ENCODE measurements at regions not wholly inside any gene's neighbourhood (a gene's known extent, or its start where the extent isn't known, plus 50 kb on each side); places are given as distances from the start of the nearest gene placed in this dataset.

DNA sequence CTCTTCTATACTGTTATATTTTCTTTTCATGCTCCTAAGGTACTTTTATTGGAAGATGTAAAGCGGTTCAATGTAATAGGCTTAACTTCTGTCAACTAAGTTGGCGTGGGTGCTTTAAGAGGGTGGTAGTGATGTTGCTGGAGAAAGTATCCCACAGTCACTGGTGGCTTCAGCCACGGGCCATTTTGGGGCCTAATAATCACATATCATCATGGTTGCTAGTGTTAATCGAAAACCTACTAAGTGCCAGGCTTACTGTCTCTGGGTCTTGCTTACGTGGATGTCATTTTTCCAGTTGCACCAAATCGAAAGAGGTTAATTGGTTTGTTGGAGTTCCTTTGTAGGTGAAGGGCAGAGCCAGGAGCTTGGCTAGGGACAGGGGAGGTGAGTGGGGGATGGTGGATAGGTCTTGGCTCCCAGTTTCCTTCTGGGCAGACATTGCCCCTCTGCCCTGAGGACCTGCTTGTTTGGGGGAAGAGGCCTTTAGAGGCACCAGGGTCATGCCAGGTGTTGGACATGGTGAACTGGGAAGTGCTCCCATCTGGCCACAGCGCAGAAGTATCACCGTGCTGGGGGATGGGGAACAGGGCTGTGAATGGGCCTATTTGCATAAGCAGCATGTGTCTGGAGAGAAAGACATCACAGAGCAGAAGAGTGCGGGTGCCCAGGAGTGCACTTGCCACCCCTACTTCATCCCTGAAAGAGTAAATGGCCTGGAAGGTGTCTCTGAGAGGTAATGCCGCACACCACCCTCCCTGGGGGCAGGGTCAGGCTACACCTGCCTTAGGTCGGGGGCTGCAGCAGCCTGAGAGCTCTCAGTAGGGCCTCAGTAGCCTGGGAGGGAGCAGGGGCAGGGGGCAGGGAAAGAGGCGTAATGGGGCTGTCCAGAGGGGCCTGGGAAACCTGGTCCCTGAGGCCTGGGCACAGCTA lies 62.4 kb upstream of the POLG start:
- no peaks in the 10 kb centered on the region for H3K27me3 ChIP-seq (replicated peaks; ENCODE audit: insufficient read depth, low read depth, low read length, poor library complexity)
- no peaks in the 10 kb centered on the region for H3K36me3 ChIP-seq (ENCODE audit: insufficient read depth, low read length, poor library complexity, severe bottlenecking)
- peaks cover 4% of the 10 kb centered on the region for H3K4me1 ChIP-seq (ENCODE audit: insufficient read depth, low read length, poor library complexity, severe bottlenecking)
- BruUV-seq (replicated peaks): no TSS peak
- ChIA-PET CTCF (no interaction called here), POLR2A (ENCODE audit: low non-redundant PET) (no interaction called here)
- no peak for DNase-seq (ENCODE audit: low spot score)
- TF ChIP-seq, protein P1, sequence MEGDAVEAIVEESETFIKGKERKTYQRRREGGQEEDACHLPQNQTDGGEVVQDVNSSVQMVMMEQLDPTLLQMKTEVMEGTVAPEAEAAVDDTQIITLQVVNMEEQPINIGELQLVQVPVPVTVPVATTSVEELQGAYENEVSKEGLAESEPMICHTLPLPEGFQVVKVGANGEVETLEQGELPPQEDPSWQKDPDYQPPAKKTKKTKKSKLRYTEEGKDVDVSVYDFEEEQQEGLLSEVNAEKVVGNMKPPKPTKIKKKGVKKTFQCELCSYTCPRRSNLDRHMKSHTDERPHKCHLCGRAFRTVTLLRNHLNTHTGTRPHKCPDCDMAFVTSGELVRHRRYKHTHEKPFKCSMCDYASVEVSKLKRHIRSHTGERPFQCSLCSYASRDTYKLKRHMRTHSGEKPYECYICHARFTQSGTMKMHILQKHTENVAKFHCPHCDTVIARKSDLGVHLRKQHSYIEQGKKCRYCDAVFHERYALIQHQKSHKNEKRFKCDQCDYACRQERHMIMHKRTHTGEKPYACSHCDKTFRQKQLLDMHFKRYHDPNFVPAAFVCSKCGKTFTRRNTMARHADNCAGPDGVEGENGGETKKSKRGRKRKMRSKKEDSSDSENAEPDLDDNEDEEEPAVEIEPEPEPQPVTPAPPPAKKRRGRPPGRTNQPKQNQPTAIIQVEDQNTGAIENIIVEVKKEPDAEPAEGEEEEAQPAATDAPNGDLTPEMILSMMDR (conservative IDR thresholded peaks at IDR 0.05; ENCODE audit: low read depth, low read length): no peak
- intact Hi-C loops (cut with micrococcal nuclease; ENCODE audit: unreplicated experiment): loop anchor here (5.0 kb wide), 1 partner anchor 40 kb away; no protein-coding TSS in a partner anchor
- H3K27ac ChIP-seq (ENCODE audit: low read depth, low read length, poor library complexity, severe bottlenecking): no peak overlapping the region
- no peak overlapping the region for H3K4me3 ChIP-seq (ENCODE audit: low read depth, low read length, poor library complexity, severe bottlenecking)
- H3K9me3 ChIP-seq (ENCODE audit: low read depth, low read length, poor library complexity, severe bottlenecking): no peaks in the 10 kb centered on the region

DNA sequence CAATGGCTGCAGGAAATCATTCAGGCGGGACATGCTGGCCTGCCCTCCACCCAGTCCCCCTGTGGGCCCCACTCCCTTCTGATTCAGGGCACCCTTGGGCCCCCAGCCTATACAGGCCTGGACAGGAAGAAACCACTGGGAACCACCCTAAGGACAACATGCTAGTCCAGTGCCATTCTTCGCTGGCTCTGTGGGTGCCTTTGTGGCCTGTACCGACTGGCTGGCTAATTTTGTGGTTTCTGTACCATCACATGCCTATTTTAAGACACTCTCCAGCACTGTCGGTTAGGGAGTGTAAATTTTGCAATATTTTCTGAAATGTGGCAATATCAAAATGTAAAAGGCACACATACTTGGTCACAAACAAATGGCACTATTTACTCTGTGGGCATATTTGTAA lies 61.4 kb upstream of the POLG start:
- BruUV-seq (replicated peaks): no TSS peak

DNA sequence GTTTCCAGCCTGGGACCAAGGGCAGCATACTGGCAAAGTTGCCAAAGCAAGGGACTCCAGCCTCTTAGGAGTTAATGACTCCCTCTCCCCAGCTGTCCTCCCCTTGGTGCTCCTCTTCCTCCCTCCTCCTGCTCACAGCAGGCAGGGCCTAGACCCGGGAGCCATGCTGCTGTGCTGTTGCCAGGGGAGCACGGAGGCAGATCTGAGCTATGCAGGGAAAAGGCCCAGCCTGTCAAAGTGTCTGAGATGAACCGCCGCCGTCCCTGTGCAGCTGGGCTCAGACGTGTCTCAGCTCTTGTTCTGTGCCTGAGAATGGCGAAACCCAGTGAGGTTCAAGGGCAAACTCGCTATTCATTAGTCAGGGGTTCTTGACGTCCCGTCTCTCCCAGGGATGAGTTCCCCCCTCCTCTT lies 60.8 kb upstream of the POLG start:
- ChIA-PET CTCF (no interaction called here), POLR2A (ENCODE audit: low non-redundant PET) (no interaction called here)
- DNase-seq (ENCODE audit: low spot score): no peak
- intact Hi-C loops (cut with micrococcal nuclease; ENCODE audit: unreplicated experiment): loop anchor here (5.0 kb wide), 1 partner anchor 38 kb away; no protein-coding TSS in a partner anchor
- no peak for TF ChIP-seq EZH2 (IDR thresholded peaks at IDR 0.05; ENCODE audit: borderline replicate concordance, low read depth, low read length, poor library complexity, severe bottlenecking)
- TF ChIP-seq, protein P1 (conservative IDR thresholded peaks at IDR 0.05; ENCODE audit: low read depth, low read length): no peak
- H3K36me3 ChIP-seq (ENCODE audit: insufficient read depth, low read length, poor library complexity, severe bottlenecking): no peaks in the 10 kb centered on the region
- no peak overlapping the region for H3K27ac ChIP-seq (ENCODE audit: low read depth, low read length, poor library complexity, severe bottlenecking)
- H3K4me3 ChIP-seq (ENCODE audit: low read depth, low read length, poor library complexity, severe bottlenecking): no peak overlapping the region
- H3K4me1 ChIP-seq (ENCODE audit: insufficient read depth, low read length, poor library complexity, severe bottlenecking): peaks cover 4% of the 10 kb centered on the region
- no peaks in the 10 kb centered on the region for H3K9me3 ChIP-seq (ENCODE audit: low read depth, low read length, poor library complexity, severe bottlenecking)
- BruUV-seq (replicated peaks): no TSS peak
- no peaks in the 10 kb centered on the region for H3K27me3 ChIP-seq (replicated peaks; ENCODE audit: insufficient read depth, low read depth, low read length, poor library complexity)

More for the DNA sequence above, 61.4 kb upstream of the POLG start:
- TF ChIP-seq EZH2 (IDR thresholded peaks at IDR 0.05; ENCODE audit: borderline replicate concordance, low read depth, low read length, poor library complexity, severe bottlenecking): no peak
- TF ChIP-seq, protein P1 (conservative IDR thresholded peaks at IDR 0.05; ENCODE audit: low read depth, low read length): no peak
- peaks cover 4% of the 10 kb centered on the region for H3K4me1 ChIP-seq (ENCODE audit: insufficient read depth, low read length, poor library complexity, severe bottlenecking)
- DNase-seq (ENCODE audit: low spot score): no peak
- intact Hi-C loops (cut with micrococcal nuclease; ENCODE audit: unreplicated experiment): loop anchor here (5.0 kb wide), 1 partner anchor 39 kb away; no protein-coding TSS in a partner anchor
- H3K4me3 ChIP-seq (ENCODE audit: low read depth, low read length, poor library complexity, severe bottlenecking): no peak overlapping the region
- H3K9me3 ChIP-seq (ENCODE audit: low read depth, low read length, poor library complexity, severe bottlenecking): no peaks in the 10 kb centered on the region
- H3K27me3 ChIP-seq (replicated peaks; ENCODE audit: insufficient read depth, low read depth, low read length, poor library complexity): no peaks in the 10 kb centered on the region
- CTCF ChIA-PET: no interaction called here
- POLR2A ChIA-PET (ENCODE audit: low non-redundant PET): no interaction called here
- H3K27ac ChIP-seq (ENCODE audit: low read depth, low read length, poor library complexity, severe bottlenecking): no peak overlapping the region
- H3K36me3 ChIP-seq (ENCODE audit: insufficient read depth, low read length, poor library complexity, severe bottlenecking): no peaks in the 10 kb centered on the region
